ENCODE measurements at regions not wholly inside any gene's neighbourhood (a gene's known extent, or its start where the extent isn't known, plus 50 kb on each side); places are given as distances from the start of the nearest gene placed in this dataset.

GRCh38 chr11:82450996-82451395, 282.7 kb downstream of the FAM181B start:
- Histone ChIP-seq H3K9me3 (no peaks in the 10 kb centered on the region), H3K36me3 (no peaks in the 10 kb centered on the region), H3K4me3 (no peak overlapping the region), H3K4me1 (no peaks in the 10 kb centered on the region), H3K27me3 (no peaks in the 10 kb centered on the region), H3K27ac (no peak overlapping the region)
- TF ChIP-seq CTCF (IDR thresholded peaks at IDR 0.05) (no peak), POLR2A (IDR thresholded peaks at IDR 0.05) (no peak)
- no peak for DNase-seq
- ATAC-seq: no peak
- intact Hi-C loops (cut with DNase I): no loop called here

- Histone ChIP-seq H3K9me3 (peaks cover 0 to 7% (median 0%) of the 10 kb centered on the region in 12 donors), H3K36me3 (no peaks in the 10 kb centered on the region), H3K4me1 (no peaks in the 10 kb centered on the region), H3K4me3 (no peak overlapping the region), H3K27ac (no peak overlapping the region), H3K27me3 (no peaks in the 10 kb centered on the region)
- TF ChIP-seq POLR2A (IDR thresholded peaks at IDR 0.05) (no peak), CTCF (IDR thresholded peaks at IDR 0.05) (no peak)
- no peak for DNase-seq
- intact Hi-C loops (cut with DNase I): no loop called here
- no peak for ATAC-seq
These were observed 327.1 kb downstream of the FAM181B start for GRCh38 chr11:82406611-82407010.

GRCh38 chr11:82405421-82405820, 328.2 kb downstream of the FAM181B start:
- WGBS, 4 donors: 10 to 19% (median 15%) methylated on average over 5 of the region's 5 CpGs
- intact Hi-C loops (cut with DNase I): no loop called here
- Histone ChIP-seq H3K27me3 (no peaks in the 10 kb centered on the region), H3K36me3 (no peaks in the 10 kb centered on the region), H3K4me1 (no peaks in the 10 kb centered on the region), H3K27ac (no peak overlapping the region), H3K9me3 (no peaks in the 10 kb centered on the region), H3K4me3 (no peak overlapping the region)
- ATAC-seq (peak in 1 of 4 donors; percentile 31), DNase-seq (no peak)
- no peak for TF ChIP-seq CTCF (IDR thresholded peaks at IDR 0.05)
- no peak for TF ChIP-seq POLR2A (IDR thresholded peaks at IDR 0.05)

GRCh38 chr11:82404981-82405380, 328.7 kb downstream of the FAM181B start:
- Histone ChIP-seq H3K4me1 (no peaks in the 10 kb centered on the region), H3K4me3 (no peak overlapping the region), H3K36me3 (no peaks in the 10 kb centered on the region), H3K27me3 (no peaks in the 10 kb centered on the region), H3K9me3 (no peaks in the 10 kb centered on the region), H3K27ac (no peak overlapping the region)
- ATAC-seq: no peak
- no peak for TF ChIP-seq CTCF (IDR thresholded peaks at IDR 0.05)
- TF ChIP-seq POLR2A (IDR thresholded peaks at IDR 0.05): no peak
- no peak for DNase-seq
- intact Hi-C loops (cut with DNase I): no loop called here
- WGBS, 4 donors: 88 to 91% (median 89%) methylated on average over 5 of the region's 5 CpGs

All from heart left ventricle (tissue), 16 donors.